HG02885 (cell line): ENCODE measurements at regions not wholly inside any gene's neighbourhood (a gene's known extent, or its start where the extent isn't known, plus 50 kb on each side); places are given as distances from the start of the nearest gene placed in this dataset.

ENCODE experiments used
- ATAC-seq: cut with Tn5 transposase; IDR thresholded peaks from one replicate; pipeline ENCODE4 v1.9.1; 2021; ENCODE audit warnings: mild to moderate bottlenecking; ENCODE audit not compliant: unreplicated experiment, poor library complexity

- no peak for ATAC-seq
These were observed 1793.2 kb upstream of the PRR20A start for GRCh38 chr13:55347528-55347927.

- ATAC-seq, result no peak
These were observed 1781.7 kb upstream of the PRR20A start for GRCh38 chr13:55359067-55359466.

- no peak for ATAC-seq
These were observed 1779.6 kb upstream of the PRR20A start for GRCh38 chr13:55361141-55361540.

- ATAC-seq, result no peak
These were observed 1774.0 kb upstream of the PRR20A start for GRCh38 chr13:55366676-55367075.

DNA sequence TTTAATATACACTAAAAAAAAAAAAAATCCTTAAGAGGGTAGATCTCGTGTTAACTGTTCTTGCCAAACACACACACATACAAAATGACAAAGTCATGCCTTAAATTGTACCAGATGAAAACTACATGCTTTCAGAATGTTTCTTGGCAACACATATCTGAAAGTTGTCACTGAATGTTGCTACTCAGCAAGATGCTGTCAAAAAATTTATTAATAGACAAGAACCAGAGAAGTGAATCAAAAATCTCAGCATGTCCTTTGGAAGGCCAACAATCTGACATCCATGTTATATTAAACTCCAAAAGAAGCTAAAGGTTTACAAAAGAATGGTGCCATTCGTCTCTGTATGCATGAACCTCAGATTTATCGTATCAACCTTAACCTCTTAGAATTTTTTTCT, 1746.2 kb upstream of the PRR20A start:
- no peak for ATAC-seq

- no peak for ATAC-seq
These were observed 1737.8 kb upstream of the PRR20A start for GRCh38 chr13:55402870-55403269.

- ATAC-seq, result no peak
These were observed 1736.7 kb upstream of the PRR20A start for GRCh38 chr13:55403887-55404487.

DNA sequence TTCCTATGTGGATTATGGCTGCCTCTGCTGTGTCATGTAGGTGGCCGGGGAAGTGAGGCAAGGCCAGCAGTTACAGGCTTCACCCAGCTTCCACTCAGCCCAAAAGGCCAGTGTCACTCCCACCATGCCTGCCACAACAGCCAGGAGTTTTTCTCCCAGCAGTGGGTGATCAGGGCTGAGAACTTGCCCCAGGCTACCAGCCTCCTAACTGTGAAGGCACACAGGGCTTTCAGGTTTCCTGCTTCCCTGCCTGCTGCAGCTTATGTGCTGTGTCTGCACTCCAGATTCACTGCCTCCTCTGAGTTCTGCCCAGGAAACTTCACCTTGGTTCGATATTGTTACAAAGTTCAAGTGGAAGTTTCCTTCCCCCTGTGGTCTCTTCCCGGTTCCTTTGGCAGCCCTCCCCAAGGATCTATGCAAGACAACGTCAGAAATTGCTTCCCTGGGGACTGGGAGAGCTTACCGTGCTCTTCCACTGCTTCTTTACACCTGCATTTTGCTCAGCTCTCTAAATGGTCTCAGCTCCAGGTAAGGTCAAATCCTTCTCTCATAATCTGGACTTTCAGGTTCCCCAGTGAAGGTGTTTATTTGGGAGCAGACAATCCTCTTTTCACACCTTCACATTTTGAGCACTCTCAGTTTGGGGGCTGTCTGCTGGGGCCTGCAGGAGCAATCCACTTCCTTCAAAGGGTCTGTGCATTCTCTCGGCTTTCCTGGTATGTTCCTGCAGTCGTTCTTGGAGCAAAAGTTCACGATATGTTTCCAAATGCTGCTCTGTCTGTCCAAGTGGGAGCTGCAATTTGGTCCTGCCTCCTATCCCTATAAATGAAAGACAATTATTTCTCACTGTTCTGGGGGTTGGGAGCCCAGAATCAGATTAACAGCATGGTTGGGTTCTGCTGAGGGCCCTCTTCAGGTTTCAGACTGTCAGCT, 1730.1 kb upstream of the PRR20A start:
- no peak for ATAC-seq

- no peak for ATAC-seq
These were observed 1722.6 kb upstream of the PRR20A start for GRCh38 chr13:55418095-55418494.

GRCh38 chr13:55432814-55433213, 1707.9 kb upstream of the PRR20A start:
- no peak for ATAC-seq

GRCh38 chr13:55437162-55437561, 1703.6 kb upstream of the PRR20A start:
- no peak for ATAC-seq

DNA sequence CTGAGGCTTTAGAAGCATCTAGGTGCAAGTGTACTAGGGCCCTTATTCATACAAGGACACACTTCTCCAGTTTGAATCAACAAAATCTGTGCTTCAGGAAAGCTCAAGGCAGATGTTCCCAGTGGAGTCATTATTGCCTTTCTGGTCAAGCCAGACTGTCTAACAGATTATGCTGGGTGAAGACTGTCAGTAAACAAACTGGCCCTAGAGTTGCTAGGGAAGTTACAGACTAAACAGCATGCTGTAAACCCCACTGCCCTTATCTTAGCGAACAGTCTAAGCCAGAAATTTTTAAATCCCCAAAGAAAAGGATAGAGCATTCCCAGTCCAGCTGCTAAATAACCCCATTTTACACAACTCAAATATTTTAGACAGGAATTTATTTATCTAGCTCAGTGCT, 1701.3 kb upstream of the PRR20A start:
- no peak for ATAC-seq

GRCh38 chr13:55440465-55441085, 1700.1 kb upstream of the PRR20A start:
- ATAC-seq, result no peak

DNA sequence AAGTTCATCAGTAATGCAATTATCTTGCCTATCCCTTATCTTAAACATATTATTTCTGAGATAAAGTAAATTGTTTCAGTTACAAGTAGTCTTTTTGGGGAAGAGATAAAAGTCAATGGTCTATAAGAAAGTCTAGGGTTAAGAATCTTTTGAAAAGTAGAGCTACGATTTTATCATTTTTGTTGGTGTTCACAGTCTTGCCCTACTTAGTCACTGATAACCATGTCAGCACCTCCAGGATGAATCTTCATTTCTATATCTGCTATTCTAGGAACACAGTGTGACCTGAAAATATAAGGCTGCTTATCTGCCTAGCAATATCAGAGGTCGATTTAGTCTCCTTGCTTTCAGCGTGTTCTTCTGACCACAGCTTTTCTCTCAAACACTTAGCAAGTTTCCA, 1676.5 kb upstream of the PRR20A start:
- no peak for ATAC-seq

GRCh38 chr13:55467476-55467875, 1673.2 kb upstream of the PRR20A start:
- ATAC-seq, result no peak

- no peak for ATAC-seq
These were observed 1657.0 kb upstream of the PRR20A start for GRCh38 chr13:55483626-55484158.

DNA sequence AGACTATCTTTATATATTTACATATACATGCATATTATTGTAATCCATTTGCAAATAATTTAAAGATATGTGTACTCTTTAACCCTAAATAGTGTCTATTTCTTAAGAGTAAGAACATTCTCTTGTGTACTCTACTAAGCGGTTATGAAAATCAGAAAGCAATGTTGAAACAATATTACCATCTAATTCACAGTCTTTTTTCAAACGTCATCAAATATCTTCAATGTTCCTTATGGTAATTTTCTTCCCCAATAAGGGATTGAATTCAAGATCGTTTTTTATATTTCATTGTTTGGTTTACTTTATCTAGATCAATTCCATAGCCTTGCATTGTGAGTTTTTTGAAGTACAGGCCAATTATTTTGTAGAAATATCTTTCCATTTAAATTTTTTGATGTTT, 1647.4 kb upstream of the PRR20A start:
- ATAC-seq, result no peak

DNA sequence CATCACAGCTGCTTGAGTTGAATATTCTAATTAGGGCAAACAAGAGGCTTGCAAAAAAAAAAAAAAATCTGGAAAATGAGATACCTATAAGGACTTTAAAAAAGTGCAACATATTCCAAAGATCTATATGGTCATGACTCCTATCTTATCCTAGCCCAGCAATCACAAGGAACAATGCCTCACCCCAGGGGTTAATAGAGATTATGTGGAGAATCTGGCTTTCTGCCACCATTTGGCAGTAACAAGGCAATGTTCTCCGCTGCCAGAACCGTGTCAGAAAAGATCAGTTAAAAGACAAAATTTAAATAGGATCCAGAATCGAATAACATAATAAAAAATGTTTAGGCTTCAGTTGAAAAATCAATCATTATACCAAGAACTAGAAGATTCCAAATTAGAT, 1643.2 kb upstream of the PRR20A start:
- ATAC-seq, result no peak

- no peak for ATAC-seq
These were observed 1640.0 kb upstream of the PRR20A start for GRCh38 chr13:55500694-55501093.

DNA sequence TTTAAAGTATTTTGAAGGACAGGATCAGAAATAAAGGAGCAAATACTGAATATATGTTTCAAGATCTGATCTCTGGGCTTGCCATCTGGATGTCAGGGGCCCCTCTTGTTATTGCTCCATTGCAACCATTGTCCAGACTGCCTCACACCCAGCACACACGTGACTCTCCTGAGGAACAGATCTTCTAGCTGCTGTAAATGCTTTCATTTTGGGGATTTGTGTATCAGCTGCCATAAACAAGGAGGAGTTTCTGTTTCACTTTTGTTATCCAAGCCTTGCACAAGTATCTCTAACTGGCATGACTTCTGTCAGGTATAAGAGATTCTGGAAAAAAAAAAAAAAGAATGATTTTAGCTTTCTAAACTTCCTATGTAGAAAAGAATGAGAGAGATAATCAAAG, 1624.1 kb upstream of the PRR20A start:
- no peak for ATAC-seq

- no peak for ATAC-seq
These were observed 1623.4 kb upstream of the PRR20A start for GRCh38 chr13:55517312-55517711.
